Ishikawa (cell line): ENCODE measurements at regions not wholly inside any gene's neighbourhood (a gene's known extent, or its start where the extent isn't known, plus 50 kb on each side); places are given as distances from the start of the nearest gene placed in this dataset.

Source experiments
- CEBPB ChIP-seq: IDR thresholded peaks from 2 replicates; pipeline ENCODE4 v1.6.1; 2012
- CREB1 ChIP-seq: IDR thresholded peaks from 2 replicates; pipeline ENCODE4 v1.6.1; 2012; ENCODE audit warnings: low read depth
- EGR1 ChIP-seq: IDR thresholded peaks from 2 replicates; pipeline ENCODE4 v1.6.1; 2012
- EP300 ChIP-seq: IDR thresholded peaks from 2 replicates; pipeline ENCODE4 v1.6.1; 2012; ENCODE audit warnings: borderline replicate concordance
- FOXM1 ChIP-seq: IDR thresholded peaks from 2 replicates; pipeline ENCODE4 v1.6.1; 2012; ENCODE audit warnings: low read depth, borderline replicate concordance
- MAX ChIP-seq: IDR thresholded peaks from 2 replicates; pipeline ENCODE4 v1.6.1; 2012
- NFIC ChIP-seq: IDR thresholded peaks from 2 replicates; pipeline ENCODE4 v1.6.1; 2012
- RAD21 ChIP-seq: IDR thresholded peaks from 2 replicates; pipeline ENCODE4 v1.6.1; 2012; ENCODE audit warnings: low read depth
- REST ChIP-seq: IDR thresholded peaks from 2 replicates; pipeline ENCODE4 v1.6.1; 2012; ENCODE audit warnings: low read depth, mild to moderate bottlenecking
- TAF1 ChIP-seq: IDR thresholded peaks from 2 replicates; pipeline ENCODE4 v1.6.1; 2012; ENCODE audit warnings: low read depth, mild to moderate bottlenecking
- TCF12 ChIP-seq: IDR thresholded peaks from 2 replicates; pipeline ENCODE4 v1.6.1; 2012; ENCODE audit warnings: low read depth
- TEAD4 ChIP-seq: IDR thresholded peaks from 2 replicates; pipeline ENCODE4 v1.6.1; 2012
- USF1 ChIP-seq: IDR thresholded peaks from 2 replicates; pipeline ENCODE4 v1.6.1; 2012
- YY1 ChIP-seq: IDR thresholded peaks from 2 replicates; pipeline ENCODE4 v1.6.1; 2012; ENCODE audit warnings: low read depth
- ZBTB7A ChIP-seq: IDR thresholded peaks from 2 replicates; pipeline ENCODE4 v1.6.1; 2012; ENCODE audit warnings: low read depth

GRCh38 chr14:66435683-66436082 is 50.5 kb upstream of the CCDC196 start:
- no peak for TF ChIP-seq USF1
- TF ChIP-seq TAF1: no peak
- no peak for TF ChIP-seq NFIC
- no peak for TF ChIP-seq ZBTB7A
- TF ChIP-seq CEBPB: no peak
- no peak for TF ChIP-seq YY1
- TF ChIP-seq RAD21: no peak
- no peak for TF ChIP-seq TCF12
- TF ChIP-seq EP300: no peak
- no peak for TF ChIP-seq FOXM1
- TF ChIP-seq CREB1: no peak
- TF ChIP-seq EGR1: no peak
- TF ChIP-seq REST: no peak
- no peak for TF ChIP-seq TEAD4
- TF ChIP-seq MAX: no peak
